ENCODE measurements at regions not wholly inside any gene's neighbourhood (a gene's known extent, or its start where the extent isn't known, plus 50 kb on each side); places are given as distances from the start of the nearest gene placed in this dataset.
A peak's percentile ranks its signal among the peaks of the same experiment; 100 is the strongest.

DNA sequence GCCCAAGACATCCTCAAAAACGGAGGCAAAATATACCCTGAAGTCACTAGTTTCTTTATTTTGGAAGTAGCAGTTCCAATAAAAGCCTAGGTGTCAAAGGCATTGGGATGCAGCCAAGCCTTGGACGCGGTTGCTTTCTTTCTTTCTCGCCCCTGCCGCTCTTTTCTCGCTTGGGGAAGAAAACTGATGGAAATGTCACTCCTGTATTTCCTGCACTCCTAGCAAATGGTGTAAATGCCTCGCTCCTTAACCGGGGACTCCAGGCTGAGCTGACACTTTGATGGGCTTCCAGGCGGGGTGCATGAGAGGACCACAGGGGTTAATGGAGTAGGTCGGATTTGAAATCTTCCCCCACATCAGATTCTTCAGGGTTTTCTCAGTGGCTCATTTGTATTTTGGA is 114.1 kb downstream of the FOXL1 start:
- DNase-seq (no peak), ATAC-seq (no peak)
- Histone ChIP-seq H3K27me3 (peaks cover 0 to 26% of the 10 kb centered on the region in 2 donors), H3K36me3 (no peaks in the 10 kb centered on the region), H3K4me1 (no peaks in the 10 kb centered on the region), H3K9me3 (no peaks in the 10 kb centered on the region), H3K4me3 (no peak overlapping the region), H3K27ac (no peak overlapping the region)
- intact Hi-C loops (cut with DNase I): no loop called here
- TF ChIP-seq, protein P1, sequence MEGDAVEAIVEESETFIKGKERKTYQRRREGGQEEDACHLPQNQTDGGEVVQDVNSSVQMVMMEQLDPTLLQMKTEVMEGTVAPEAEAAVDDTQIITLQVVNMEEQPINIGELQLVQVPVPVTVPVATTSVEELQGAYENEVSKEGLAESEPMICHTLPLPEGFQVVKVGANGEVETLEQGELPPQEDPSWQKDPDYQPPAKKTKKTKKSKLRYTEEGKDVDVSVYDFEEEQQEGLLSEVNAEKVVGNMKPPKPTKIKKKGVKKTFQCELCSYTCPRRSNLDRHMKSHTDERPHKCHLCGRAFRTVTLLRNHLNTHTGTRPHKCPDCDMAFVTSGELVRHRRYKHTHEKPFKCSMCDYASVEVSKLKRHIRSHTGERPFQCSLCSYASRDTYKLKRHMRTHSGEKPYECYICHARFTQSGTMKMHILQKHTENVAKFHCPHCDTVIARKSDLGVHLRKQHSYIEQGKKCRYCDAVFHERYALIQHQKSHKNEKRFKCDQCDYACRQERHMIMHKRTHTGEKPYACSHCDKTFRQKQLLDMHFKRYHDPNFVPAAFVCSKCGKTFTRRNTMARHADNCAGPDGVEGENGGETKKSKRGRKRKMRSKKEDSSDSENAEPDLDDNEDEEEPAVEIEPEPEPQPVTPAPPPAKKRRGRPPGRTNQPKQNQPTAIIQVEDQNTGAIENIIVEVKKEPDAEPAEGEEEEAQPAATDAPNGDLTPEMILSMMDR (IDR thresholded peaks at IDR 0.05): no peak

DNA sequence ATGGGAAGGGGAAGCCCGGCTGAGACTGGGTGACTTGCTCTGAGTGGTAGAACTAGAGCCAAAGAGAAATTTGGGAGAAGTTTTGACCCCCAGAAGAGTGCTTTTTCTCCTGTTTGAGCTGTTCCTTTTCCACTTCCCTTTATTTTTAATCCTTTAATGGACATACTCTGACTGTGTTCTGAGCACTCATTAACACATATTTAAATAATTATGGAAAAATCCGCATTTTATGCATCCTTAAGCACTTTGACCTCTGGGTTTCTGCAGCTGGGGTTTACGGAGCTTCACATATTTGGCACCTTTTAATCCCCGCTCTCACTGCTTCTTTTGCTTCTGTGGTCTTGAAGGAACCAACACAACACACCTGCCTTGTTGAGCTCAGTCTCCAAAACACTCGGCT is 114.7 kb downstream of the FOXL1 start:
- peaks cover 0 to 29% of the 10 kb centered on the region in 2 donors for H3K27me3 ChIP-seq

DNA sequence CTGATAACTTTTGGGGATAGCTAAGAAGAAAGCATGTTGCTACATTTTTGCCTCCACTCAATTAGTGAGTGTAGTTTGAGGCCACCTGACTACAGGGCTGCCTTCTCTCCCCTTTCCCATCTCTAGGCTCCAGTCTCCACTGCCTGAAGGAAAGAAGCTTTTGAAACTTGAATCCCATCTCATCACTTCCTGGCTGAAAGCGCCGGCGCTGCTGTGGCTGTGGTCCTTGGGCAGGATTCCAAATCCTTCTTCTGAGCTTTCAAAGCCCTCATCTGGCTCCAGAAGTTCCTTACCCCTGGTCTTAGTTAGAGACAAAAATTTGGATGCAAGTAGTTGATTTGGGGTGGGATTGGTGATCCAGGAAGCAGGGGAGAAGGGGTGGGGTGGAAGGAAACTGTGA is 119.4 kb downstream of the FOXL1 start:
- TF ChIP-seq, protein P1 (IDR thresholded peaks at IDR 0.05): no peak
- Histone ChIP-seq H3K4me3 (no peak overlapping the region), H3K4me1 (no peaks in the 10 kb centered on the region), H3K27ac (no peak overlapping the region), H3K36me3 (no peaks in the 10 kb centered on the region), H3K27me3 (peaks cover 0 to 44% of the 10 kb centered on the region in 2 donors), H3K9me3 (no peaks in the 10 kb centered on the region)
- intact Hi-C loops (cut with DNase I): no loop called here
- ATAC-seq (no peak), DNase-seq (peak in 2 of 4 donors; percentile 22 to 48)

More for the DNA sequence above, 114.7 kb downstream of the FOXL1 start:
- TF ChIP-seq, protein P1 (IDR thresholded peaks at IDR 0.05): no peak
- no peaks in the 10 kb centered on the region for H3K36me3 ChIP-seq
- H3K4me3 ChIP-seq: no peak overlapping the region
- ATAC-seq: no peak
- intact Hi-C loops (cut with DNase I): no loop called here
- no peak overlapping the region for H3K27ac ChIP-seq
- no peak for DNase-seq
- H3K4me1 ChIP-seq: no peaks in the 10 kb centered on the region
- no peaks in the 10 kb centered on the region for H3K9me3 ChIP-seq

DNA sequence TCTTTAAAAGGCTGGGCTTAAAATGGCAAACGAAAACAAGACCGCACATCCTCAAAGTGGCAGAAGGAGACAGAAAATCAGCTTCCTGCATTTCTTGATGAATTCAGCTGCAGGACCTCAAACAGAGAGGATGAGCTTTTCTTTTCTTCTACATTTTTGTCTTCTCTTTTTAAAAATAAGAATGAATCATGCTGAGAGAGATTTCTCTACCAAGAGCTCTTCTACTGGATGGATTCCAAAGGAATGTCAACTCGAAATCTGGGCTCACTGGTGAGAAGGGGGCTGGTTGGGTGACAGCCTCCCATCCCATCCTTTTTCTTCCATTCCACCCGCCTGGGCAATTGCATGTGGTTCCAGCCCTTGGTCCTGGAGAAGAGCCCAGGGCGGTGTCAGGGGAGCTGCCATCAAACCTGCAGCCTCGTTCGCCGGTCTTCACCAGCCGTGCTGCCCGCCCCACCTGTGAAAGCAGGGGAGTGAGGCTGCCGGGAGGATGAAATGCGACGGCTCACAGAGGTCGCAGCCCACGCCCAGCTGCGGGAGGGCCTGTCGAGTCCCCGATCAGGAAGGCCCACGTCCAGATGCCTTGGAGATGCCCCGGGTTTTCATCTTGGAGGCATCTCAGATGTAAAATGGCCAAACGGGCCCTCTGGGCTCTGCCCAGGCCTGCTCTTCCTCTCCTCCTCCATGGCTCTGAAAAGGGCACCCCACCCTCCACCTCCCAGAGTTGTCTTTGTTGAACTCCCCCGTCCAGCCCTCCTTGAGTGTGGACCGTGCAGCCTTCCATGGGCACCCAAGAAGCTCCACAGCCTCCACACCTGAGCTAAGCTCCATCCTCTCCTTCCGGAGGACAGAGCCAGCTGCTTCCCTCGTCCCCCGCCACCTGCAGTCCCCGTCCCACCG is 121.9 kb downstream of the FOXL1 start:
- H3K27ac ChIP-seq: no peak overlapping the region
- TF ChIP-seq, protein P1 (IDR thresholded peaks at IDR 0.05): no peak
- H3K4me1 ChIP-seq: no peaks in the 10 kb centered on the region
- ATAC-seq: no peak
- no peak overlapping the region for H3K4me3 ChIP-seq
- no peaks in the 10 kb centered on the region for H3K9me3 ChIP-seq
- intact Hi-C loops (cut with DNase I): no loop called here
- no peak for DNase-seq
- H3K36me3 ChIP-seq: no peaks in the 10 kb centered on the region
- H3K27me3 ChIP-seq: peaks cover 0 to 36% of the 10 kb centered on the region in 2 donors

DNA sequence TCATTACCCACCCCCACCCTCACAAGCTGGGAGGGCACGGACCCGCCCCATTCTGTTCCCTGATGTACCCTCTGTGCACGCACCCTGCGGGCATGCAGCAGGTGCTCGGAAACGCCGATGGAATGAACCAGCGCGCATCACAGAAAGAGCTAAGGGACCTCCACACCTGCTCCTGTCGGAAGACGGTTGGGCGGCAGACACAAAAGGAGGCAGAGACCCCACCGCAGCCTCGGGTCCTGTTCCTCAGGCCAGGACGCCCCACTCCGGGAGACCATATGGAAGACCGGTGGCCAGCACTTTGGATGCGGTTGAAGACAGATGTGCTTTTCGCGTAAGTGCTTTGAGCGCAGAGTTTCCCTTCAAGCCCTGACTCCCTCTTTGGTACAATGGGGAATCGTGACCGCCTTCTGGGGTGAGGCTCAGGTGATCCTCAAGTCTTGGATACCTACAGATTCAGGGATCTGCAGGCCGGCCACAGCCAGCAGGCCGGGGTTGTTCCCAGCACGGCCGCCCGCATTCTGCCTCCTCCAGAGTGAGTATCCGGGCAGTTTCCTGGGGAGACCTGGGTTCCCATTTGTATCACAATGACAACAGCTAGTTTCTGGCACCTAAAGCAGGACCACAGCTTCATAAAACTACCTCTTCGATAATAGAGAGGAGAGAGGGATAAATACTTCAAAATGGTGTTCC is 123.1 kb downstream of the FOXL1 start:
- TF ChIP-seq, protein P1 (IDR thresholded peaks at IDR 0.05): no peak
- Histone ChIP-seq H3K27me3 (peaks cover 0 to 45% of the 10 kb centered on the region in 2 donors), H3K4me1 (no peaks in the 10 kb centered on the region), H3K9me3 (no peaks in the 10 kb centered on the region), H3K27ac (no peak overlapping the region), H3K36me3 (no peaks in the 10 kb centered on the region), H3K4me3 (no peak overlapping the region)
- ATAC-seq (no peak), DNase-seq (no peak)
- intact Hi-C loops (cut with DNase I): no loop called here
